A549 (cell line): ENCODE measurements at regions not wholly inside any gene's neighbourhood (a gene's known extent, or its start where the extent isn't known, plus 50 kb on each side); places are given as distances from the start of the nearest gene placed in this dataset.

Source experiments
- BHLHE40 ChIP-seq: IDR thresholded peaks from 2 replicates; pipeline ENCODE4 v1.6.1; 2012; ENCODE audit warnings: low read depth, low read length, inconsistent platforms
- CTCF ChIP-seq: fragments of >200 bp; sonication (Bioruptor Twin); formaldehyde crosslinking; IDR thresholded peaks from 3 replicates; pipeline ENCODE4 v1.5.1; 2016
- EP300 ChIP-seq, 2 experiments: fragments of >200 bp; sonication (Bioruptor Twin); formaldehyde crosslinking; IDR thresholded peaks; 2 replicates in 1 of 2; 3 replicates in 1 of 2; pipeline ENCODE4 v1.6.1; 2016 to 2017
- ESRRA ChIP-seq: fragments of 150-350 bp; IDR thresholded peaks from 2 replicates; pipeline ENCODE4 v1.6.1; 2014; ENCODE audit warnings: mild to moderate bottlenecking, low read length, borderline replicate concordance
- GATA3 ChIP-seq: IDR thresholded peaks from 2 replicates; pipeline ENCODE4 v1.6.1; 2012; ENCODE audit warnings: borderline replicate concordance
- HOXA7 ChIP-seq: fragments of 250-450 bp; sonication (Bioruptor Pico); IDR thresholded peaks from 2 replicates; pipeline ENCODE4 v1.5.0; 2020; ENCODE audit warnings: mild to moderate bottlenecking, moderate library complexity
- PHF8 ChIP-seq: fragments of 200-600 bp; sonication (generic); IDR thresholded peaks from 2 replicates; pipeline ENCODE4 v1.6.1; 2016; ENCODE audit warnings: low read depth, mild to moderate bottlenecking, antibody characterized with exemption, moderate library complexity, borderline replicate concordance
- POLR2A ChIP-seq: IDR thresholded peaks from 2 replicates; pipeline ENCODE4 v1.6.1; 2012; ENCODE audit warnings: mild to moderate bottlenecking, low read length
- RAD21 ChIP-seq, 2 experiments: fragments of >200 bp in 1 of 2; sonication (Bioruptor Twin) in 1 of 2; formaldehyde crosslinking in 1 of 2; IDR thresholded peaks in 1 of 2; conservative IDR thresholded peaks in 1 of 2; 2 replicates in 1 of 2; 3 replicates in 1 of 2; pipeline ENCODE4 v1.6.1; 2012 to 2018; ENCODE audit warnings: inconsistent platforms in 1 of 2
- REST ChIP-seq: fragments of 200-600 bp; sonication (generic); IDR thresholded peaks from 2 replicates; pipeline ENCODE4 v1.6.1; 2016; ENCODE audit warnings: antibody characterized with exemption, mild to moderate bottlenecking, moderate library complexity
- SMC3 ChIP-seq: fragments of >200 bp; sonication (Bioruptor Twin); formaldehyde crosslinking; IDR thresholded peaks from 3 replicates; pipeline ENCODE4 v1.6.1; 2018; ENCODE audit warnings: inconsistent platforms

GRCh38 chr18:6614952-6615351 lies 114.6 kb upstream of the ARHGAP28 start:
- TF ChIP-seq CTCF = no peak
- TF ChIP-seq GATA3 = no peak
- TF ChIP-seq POLR2A = no peak
- no peak for TF ChIP-seq RAD21 (conservative IDR thresholded peaks at IDR 0.05 in 1 of 2, IDR thresholded peaks at IDR 0.05 in 1 of 2)
- TF ChIP-seq HOXA7 (CRISPR knock-in tag) = no peak
- no peak for TF ChIP-seq ESRRA
- TF ChIP-seq REST = no peak
- no peak for TF ChIP-seq BHLHE40
- no peak for TF ChIP-seq PHF8
- no peak for TF ChIP-seq EP300 (IDR thresholded peaks at IDR 0.05)
- no peak for TF ChIP-seq SMC3
